HG03064 (cell line): ENCODE measurements at regions not wholly inside any gene's neighbourhood (a gene's known extent, or its start where the extent isn't known, plus 50 kb on each side); places are given as distances from the start of the nearest gene placed in this dataset.

Source experiments
- ATAC-seq: cut with Tn5 transposase; IDR thresholded peaks from one replicate; pipeline ENCODE4 v1.9.1; 2021; ENCODE audit warnings: low read depth; ENCODE audit not compliant: unreplicated experiment

- no peak for ATAC-seq
Measured at GRCh38 chr18:61216051-61216450, 117.2 kb upstream of the CDH20 start.

GRCh38 chr18:61222206-61222605 lies 111.0 kb upstream of the CDH20 start:
- ATAC-seq: no peak

GRCh38 chr18:61225336-61225735 lies 107.9 kb upstream of the CDH20 start:
- no peak for ATAC-seq

GRCh38 chr18:61236356-61237057 lies 96.7 kb upstream of the CDH20 start:
- no peak for ATAC-seq

GRCh38 chr18:61237529-61237928 lies 95.7 kb upstream of the CDH20 start:
- ATAC-seq: no peak

GRCh38 chr18:61239051-61239450 lies 94.2 kb upstream of the CDH20 start:
- ATAC-seq: no peak

GRCh38 chr18:61241260-61241853 lies 91.9 kb upstream of the CDH20 start:
- ATAC-seq: no peak

GRCh38 chr18:61244632-61245031 lies 88.6 kb upstream of the CDH20 start:
- ATAC-seq: no peak

- no peak for ATAC-seq
Measured at GRCh38 chr18:61245276-61245675, 88.0 kb upstream of the CDH20 start.

GRCh38 chr18:61248589-61248988 lies 84.6 kb upstream of the CDH20 start:
- no peak for ATAC-seq

- no peak for ATAC-seq
Measured at GRCh38 chr18:61256291-61256690, 76.9 kb upstream of the CDH20 start.

GRCh38 chr18:61261870-61262269 lies 71.4 kb upstream of the CDH20 start:
- no peak for ATAC-seq

GRCh38 chr18:61272793-61273192 lies 60.4 kb upstream of the CDH20 start:
- ATAC-seq: no peak

- no peak for ATAC-seq
Measured at GRCh38 chr18:61273533-61273932, 59.7 kb upstream of the CDH20 start.

GRCh38 chr18:61274416-61274960 lies 58.7 kb upstream of the CDH20 start:
- no peak for ATAC-seq

GRCh38 chr18:61277808-61278207 lies 55.4 kb upstream of the CDH20 start:
- ATAC-seq: no peak

GRCh38 chr18:61281431-61281830 lies 51.8 kb upstream of the CDH20 start:
- ATAC-seq: no peak

- ATAC-seq: no peak
Measured at GRCh38 chr18:61282926-61283325, 50.3 kb upstream of the CDH20 start.
